PC-3 (cell line): ENCODE measurements at regions not wholly inside any gene's neighbourhood (a gene's known extent, or its start where the extent isn't known, plus 50 kb on each side); places are given as distances from the start of the nearest gene placed in this dataset.

Experiments
- ATAC-seq: fragments of 200-7000 bp; cut with Tn5 transposase; 2 replicates; pipeline ENCODE4 v1.9.1; 2020; ENCODE audit warnings: mild to moderate bottlenecking, moderate library complexity
- BruUV-seq: library from RNA; stranded (reverse); fragments of 400-500 nt; replicated peaks from 2 replicates; lab custom pipeline; 2021; lab: Mats Ljungman, UMichigan
- CTCF ChIA-PET: fragments of 300-600 bp; sonication (Branson Sonifier 250); formaldehyde crosslinking; loops from one replicate; lab custom pipeline; 2022; ENCODE audit warnings: antibody characterized with exemption; lab: Charles Lee
- POLR2A ChIA-PET: fragments of 300-600 bp; sonication (Branson Sonifier 250); formaldehyde crosslinking; loops from one replicate; lab custom pipeline; 2022; ENCODE audit warnings: antibody characterized with exemption; ENCODE audit not compliant: unreplicated experiment; lab: Charles Lee
- DNase-seq: peaks from one replicate; pipeline ENCODE4 v3.0.0-alpha.2; 2015
- H2AFZ ChIP-seq: fragments of 300-600 bp; sonication (generic); 2 replicates; pipeline ENCODE4 v1.6.0; 2016; ENCODE audit warnings: antibody characterized with exemption, low read length
- H3F3A ChIP-seq: fragments of 300-600 bp; sonication (generic); one replicate; pipeline ENCODE4 v1.6.0; 2017; ENCODE audit warnings: antibody characterized with exemption, low read length, control low read depth, mild to moderate bottlenecking; ENCODE audit not compliant: unreplicated experiment
- H3K27ac ChIP-seq: fragments of 300-600 bp; sonication (generic); 2 replicates; pipeline ENCODE4 v1.5.1; 2016; ENCODE audit warnings: mild to moderate bottlenecking, low read length
- H3K27me3 ChIP-seq: fragments of 300-600 bp; sonication (generic); 2 replicates; pipeline ENCODE4 v1.6.1; 2016; ENCODE audit warnings: low read length, mixed read lengths
- H3K36me3 ChIP-seq: fragments of 300-600 bp; sonication (generic); 2 replicates; pipeline ENCODE4 v1.6.1; 2016; ENCODE audit warnings: low read depth, mixed run types, low read length, mixed read lengths
- H3K4me1 ChIP-seq: fragments of 300-600 bp; sonication (generic); 2 replicates; pipeline ENCODE4 v1.5.1; 2016; ENCODE audit warnings: low read length; ENCODE audit not compliant: insufficient read depth
- H3K4me2 ChIP-seq: fragments of 300-600 bp; sonication (generic); 2 replicates; pipeline ENCODE4 v1.6.0; 2016; ENCODE audit warnings: low read length
- H3K4me3 ChIP-seq: fragments of 300-600 bp; sonication (generic); 2 replicates; pipeline ENCODE4 v1.5.1; 2016; ENCODE audit warnings: mild to moderate bottlenecking, low read length, mixed read lengths
- H3K79me2 ChIP-seq: fragments of 300-600 bp; sonication (generic); 2 replicates; pipeline ENCODE4 v1.6.1; 2017; ENCODE audit warnings: low read length, mixed read lengths
- H3K9ac ChIP-seq: fragments of 300-600 bp; sonication (generic); 2 replicates; pipeline ENCODE4 v1.6.0; 2016; ENCODE audit warnings: mild to moderate bottlenecking, low read length
- H3K9me2 ChIP-seq: fragments of 300-600 bp; sonication (generic); replicated peaks from 2 replicates; pipeline ENCODE4 v1.6.1; 2016; ENCODE audit warnings: mixed run types, low read length, mixed read lengths
- H3K9me3 ChIP-seq: fragments of 300-600 bp; sonication (generic); 2 replicates; pipeline ENCODE4 v1.6.1; 2016; ENCODE audit warnings: low read length, mixed read lengths
- H4K20me1 ChIP-seq: fragments of 300-600 bp; sonication (generic); 2 replicates; pipeline ENCODE4 v1.6.1; 2016; ENCODE audit warnings: low read length, mixed read lengths
- EZH2 ChIP-seq: fragments of 300-600 bp; sonication (generic); IDR thresholded peaks from one replicate; pipeline ENCODE4 v1.6.1; 2017; ENCODE audit warnings: antibody characterized with exemption, mild to moderate bottlenecking, low read length; ENCODE audit not compliant: unreplicated experiment
- EZH2phosphoT487 ChIP-seq: fragments of 300-600 bp; sonication (generic); IDR thresholded peaks from 2 replicates; pipeline ENCODE4 v1.6.1; 2018; ENCODE audit warnings: mild to moderate bottlenecking, antibody characterized with exemption, low read length, borderline replicate concordance
- intact Hi-C: fragments of 100-400 bp; cut with micrococcal nuclease; formaldehyde crosslinking; loops from 2 replicates; pipeline ENCODE4 v1.9.0; 2023
- TF ChIP-seq, protein P1 (sequence below): fragments of 300-600 bp; sonication (generic); conservative IDR thresholded peaks from 2 replicates; pipeline ENCODE4 v1.5.1; 2017; ENCODE audit warnings: antibody characterized with exemption, low read depth, mild to moderate bottlenecking, low read length

DNA sequence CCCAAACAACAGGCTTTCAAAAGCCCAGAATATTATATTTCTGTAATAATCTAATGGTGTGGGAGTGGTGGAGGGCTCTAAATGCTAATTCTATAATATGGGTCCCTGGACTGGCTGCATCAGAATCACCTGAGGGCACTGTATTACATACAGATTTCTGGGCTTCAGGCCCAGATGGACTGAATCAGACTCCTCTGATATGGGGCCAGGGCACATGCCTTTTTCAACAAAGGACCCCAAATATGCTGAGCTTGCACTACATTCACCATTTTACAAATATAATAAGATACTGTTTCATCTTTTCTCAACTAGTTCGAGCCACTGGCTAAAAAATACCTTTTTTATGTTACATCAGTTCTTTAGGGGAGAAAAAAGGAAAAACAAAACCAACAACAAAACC lies 309.7 kb downstream of the MAP2K6 start:
- H3K4me2 ChIP-seq, result no peak overlapping the region
- no peaks in the 10 kb centered on the region for H4K20me1 ChIP-seq
- H2AFZ ChIP-seq, result no peak overlapping the region
- H3K4me3 ChIP-seq, result no peak overlapping the region
- H3F3A ChIP-seq, result no peaks in the 10 kb centered on the region
- no peaks in the 10 kb centered on the region for H3K9me2 ChIP-seq
- ATAC-seq (no peak), DNase-seq (no peak)
- H3K9me3 ChIP-seq, result no peaks in the 10 kb centered on the region
- TF ChIP-seq, protein P1, sequence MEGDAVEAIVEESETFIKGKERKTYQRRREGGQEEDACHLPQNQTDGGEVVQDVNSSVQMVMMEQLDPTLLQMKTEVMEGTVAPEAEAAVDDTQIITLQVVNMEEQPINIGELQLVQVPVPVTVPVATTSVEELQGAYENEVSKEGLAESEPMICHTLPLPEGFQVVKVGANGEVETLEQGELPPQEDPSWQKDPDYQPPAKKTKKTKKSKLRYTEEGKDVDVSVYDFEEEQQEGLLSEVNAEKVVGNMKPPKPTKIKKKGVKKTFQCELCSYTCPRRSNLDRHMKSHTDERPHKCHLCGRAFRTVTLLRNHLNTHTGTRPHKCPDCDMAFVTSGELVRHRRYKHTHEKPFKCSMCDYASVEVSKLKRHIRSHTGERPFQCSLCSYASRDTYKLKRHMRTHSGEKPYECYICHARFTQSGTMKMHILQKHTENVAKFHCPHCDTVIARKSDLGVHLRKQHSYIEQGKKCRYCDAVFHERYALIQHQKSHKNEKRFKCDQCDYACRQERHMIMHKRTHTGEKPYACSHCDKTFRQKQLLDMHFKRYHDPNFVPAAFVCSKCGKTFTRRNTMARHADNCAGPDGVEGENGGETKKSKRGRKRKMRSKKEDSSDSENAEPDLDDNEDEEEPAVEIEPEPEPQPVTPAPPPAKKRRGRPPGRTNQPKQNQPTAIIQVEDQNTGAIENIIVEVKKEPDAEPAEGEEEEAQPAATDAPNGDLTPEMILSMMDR, result no peak
- TF ChIP-seq EZH2 (no peak), EZH2phosphoT487 (no peak)
- CTCF ChIA-PET, result interaction anchor here (1.0 to 1.4 kb wide), 2 partner anchors 150 to 420 kb away, joined by 3 to 5 read pairs; no protein-coding TSS in a partner anchor
- no TSS peak for BruUV-seq
- no peak overlapping the region for H3K27ac ChIP-seq
- intact Hi-C loops, result no loop called here
- H3K79me2 ChIP-seq, result no peaks in the 10 kb centered on the region
- H3K36me3 ChIP-seq, result no peaks in the 10 kb centered on the region
- no peak overlapping the region for H3K9ac ChIP-seq
- H3K27me3 ChIP-seq, result no peaks in the 10 kb centered on the region
- H3K4me1 ChIP-seq, result no peaks in the 10 kb centered on the region
- POLR2A ChIA-PET, result no interaction called here

GRCh38 chr17:69725146-69725545 lies 310.6 kb downstream of the MAP2K6 start:
- Histone ChIP-seq H3K9me2 (no peaks in the 10 kb centered on the region), H3K4me3 (no peak overlapping the region), H3K79me2 (no peaks in the 10 kb centered on the region), H2AFZ (no peak overlapping the region), H3K9ac (no peak overlapping the region), H3K4me2 (no peak overlapping the region), H4K20me1 (no peaks in the 10 kb centered on the region), H3K27ac (no peak overlapping the region), H3K36me3 (no peaks in the 10 kb centered on the region), H3K9me3 (no peaks in the 10 kb centered on the region), H3F3A (no peaks in the 10 kb centered on the region), H3K4me1 (peaks cover 8% of the 10 kb centered on the region), H3K27me3 (no peaks in the 10 kb centered on the region)
- CTCF ChIA-PET, result no interaction called here
- ATAC-seq (no peak), DNase-seq (peak; percentile 23)
- no TSS peak for BruUV-seq
- no peak for TF ChIP-seq EZH2
- TF ChIP-seq EZH2phosphoT487, result no peak
- TF ChIP-seq, protein P1, result no peak
- intact Hi-C loops, result no loop called here
- POLR2A ChIA-PET, result no interaction called here

DNA sequence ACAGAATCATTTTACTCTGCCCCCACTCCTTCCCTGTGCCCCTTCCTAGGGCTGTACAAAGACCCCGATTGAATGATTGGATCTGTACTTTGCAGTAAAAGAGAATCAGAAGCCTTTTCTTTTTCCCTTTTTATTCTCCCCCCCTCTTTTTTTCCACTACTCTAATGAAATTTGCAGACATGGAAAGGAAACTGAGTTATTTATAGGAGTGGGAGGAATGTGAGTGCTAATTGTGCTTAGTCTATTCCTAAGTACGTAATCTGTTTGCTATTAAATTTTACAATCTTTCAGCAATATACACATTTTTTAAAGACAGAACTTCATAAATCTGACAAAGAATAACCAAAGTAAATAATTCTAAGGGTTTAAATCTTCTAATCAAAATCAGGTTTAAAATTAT lies 314.3 kb downstream of the MAP2K6 start:
- H3K9me2 ChIP-seq, result no peaks in the 10 kb centered on the region
- BruUV-seq, result no TSS peak
- H3K4me2 ChIP-seq, result no peak overlapping the region
- H3K9me3 ChIP-seq, result no peaks in the 10 kb centered on the region
- no peak for ATAC-seq
- H3K79me2 ChIP-seq, result no peaks in the 10 kb centered on the region
- no peak overlapping the region for H3K4me3 ChIP-seq
- H3K27ac ChIP-seq, result no peak overlapping the region
- no peaks in the 10 kb centered on the region for H4K20me1 ChIP-seq
- no peaks in the 10 kb centered on the region for H3K27me3 ChIP-seq
- H3K4me1 ChIP-seq, result peaks cover 20% of the 10 kb centered on the region
- TF ChIP-seq EZH2 (no peak), EZH2phosphoT487 (no peak)
- TF ChIP-seq, protein P1, result no peak
- DNase-seq, result no peak
- CTCF ChIA-PET, result no interaction called here
- no peak overlapping the region for H3K9ac ChIP-seq
- no peaks in the 10 kb centered on the region for H3K36me3 ChIP-seq
- POLR2A ChIA-PET, result no interaction called here
- H3F3A ChIP-seq, result no peaks in the 10 kb centered on the region
- intact Hi-C loops, result no loop called here
- no peak overlapping the region for H2AFZ ChIP-seq
